ENCODE measurements at regions not wholly inside any gene's neighbourhood (a gene's known extent, or its start where the extent isn't known, plus 50 kb on each side); places are given as distances from the start of the nearest gene placed in this dataset.

DNA sequence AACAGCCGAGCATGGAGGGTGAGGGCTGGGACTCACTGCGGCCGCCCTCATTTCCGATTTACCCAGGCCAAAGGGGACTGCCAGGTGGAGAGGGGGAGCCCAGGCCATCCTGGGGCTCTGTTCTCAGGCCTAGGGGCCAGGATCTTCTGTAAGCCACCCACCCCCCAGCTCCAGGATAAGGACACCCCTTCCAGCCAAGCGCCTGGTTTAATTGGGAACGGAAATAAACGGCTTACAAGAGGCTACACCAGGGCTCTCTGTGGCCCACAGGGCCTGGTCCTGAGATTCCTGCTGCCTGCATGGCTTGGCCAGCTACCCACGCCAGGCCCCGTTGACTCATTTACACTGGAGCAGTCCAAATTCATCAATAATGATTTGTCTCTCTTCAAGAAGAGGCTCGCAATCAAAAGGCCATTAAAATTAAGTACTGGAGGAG lies 68.1 kb upstream of the TOP1 start:
- no peak overlapping the region for H3K4me3 ChIP-seq (ENCODE audit: low read length)
- no peaks in the 10 kb centered on the region for H4K20me1 ChIP-seq (ENCODE audit: low read length)
- H3K27ac ChIP-seq (ENCODE audit: low read length) = no peak overlapping the region
- no peak for DNase-seq
- H3K9me3 ChIP-seq (ENCODE audit: low read length) = no peaks in the 10 kb centered on the region
- no peaks in the 10 kb centered on the region for H3K36me3 ChIP-seq (ENCODE audit: low read depth, low read length)
- no TSS peak for BruUV-seq (replicated peaks)
- no peak overlapping the region for H3K4me2 ChIP-seq (ENCODE audit: low read length)
- no peak for ATAC-seq
- no peaks in the 10 kb centered on the region for H3K27me3 ChIP-seq (ENCODE audit: low read length)
- no peaks in the 10 kb centered on the region for H3F3A ChIP-seq (ENCODE audit: low read length, unreplicated experiment)
- no peaks in the 10 kb centered on the region for H3K9me2 ChIP-seq (replicated peaks; ENCODE audit: low read length)
- ChIA-PET POLR2A (ENCODE audit: unreplicated experiment) (no interaction called here), CTCF (no interaction called here)
- no peak overlapping the region for H2AFZ ChIP-seq (ENCODE audit: low read length)
- intact Hi-C loops (cut with micrococcal nuclease) = loop anchor here (10.0 kb wide), 1 partner anchor 256 kb away; no protein-coding TSS in a partner anchor
- H3K4me1 ChIP-seq (ENCODE audit: insufficient read depth, low read length) = peaks cover 17% of the 10 kb centered on the region
- H3K79me2 ChIP-seq (ENCODE audit: low read length) = no peaks in the 10 kb centered on the region
- TF ChIP-seq EZH2phosphoT487 (IDR thresholded peaks at IDR 0.05; ENCODE audit: borderline replicate concordance, low read length) (no peak), EZH2 (IDR thresholded peaks at IDR 0.05; ENCODE audit: low read length, unreplicated experiment) (no peak)
- TF ChIP-seq, protein P1, sequence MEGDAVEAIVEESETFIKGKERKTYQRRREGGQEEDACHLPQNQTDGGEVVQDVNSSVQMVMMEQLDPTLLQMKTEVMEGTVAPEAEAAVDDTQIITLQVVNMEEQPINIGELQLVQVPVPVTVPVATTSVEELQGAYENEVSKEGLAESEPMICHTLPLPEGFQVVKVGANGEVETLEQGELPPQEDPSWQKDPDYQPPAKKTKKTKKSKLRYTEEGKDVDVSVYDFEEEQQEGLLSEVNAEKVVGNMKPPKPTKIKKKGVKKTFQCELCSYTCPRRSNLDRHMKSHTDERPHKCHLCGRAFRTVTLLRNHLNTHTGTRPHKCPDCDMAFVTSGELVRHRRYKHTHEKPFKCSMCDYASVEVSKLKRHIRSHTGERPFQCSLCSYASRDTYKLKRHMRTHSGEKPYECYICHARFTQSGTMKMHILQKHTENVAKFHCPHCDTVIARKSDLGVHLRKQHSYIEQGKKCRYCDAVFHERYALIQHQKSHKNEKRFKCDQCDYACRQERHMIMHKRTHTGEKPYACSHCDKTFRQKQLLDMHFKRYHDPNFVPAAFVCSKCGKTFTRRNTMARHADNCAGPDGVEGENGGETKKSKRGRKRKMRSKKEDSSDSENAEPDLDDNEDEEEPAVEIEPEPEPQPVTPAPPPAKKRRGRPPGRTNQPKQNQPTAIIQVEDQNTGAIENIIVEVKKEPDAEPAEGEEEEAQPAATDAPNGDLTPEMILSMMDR (conservative IDR thresholded peaks at IDR 0.05; ENCODE audit: low read depth, low read length) = no peak
- no peak overlapping the region for H3K9ac ChIP-seq (ENCODE audit: low read length)

DNA sequence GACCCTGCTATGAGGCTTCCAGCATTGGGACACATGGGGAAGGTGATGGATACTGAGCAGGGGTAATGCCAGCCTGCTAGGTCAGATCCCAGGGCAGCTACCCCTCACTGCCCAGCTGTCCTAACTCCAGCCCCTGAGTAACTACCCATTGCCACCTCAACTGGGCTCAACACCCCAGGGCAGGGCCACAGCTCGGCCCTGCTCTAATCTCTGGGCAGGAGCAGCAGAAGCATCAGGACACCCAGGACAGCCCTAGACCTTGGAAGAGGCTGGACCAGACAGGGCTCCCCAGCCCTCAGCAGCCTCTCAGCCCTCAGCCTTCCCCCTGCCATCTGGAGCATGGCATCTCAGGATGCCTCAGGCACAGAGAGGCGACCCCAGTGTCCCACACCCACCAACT lies 67.4 kb upstream of the TOP1 start:
- no peaks in the 10 kb centered on the region for H3K36me3 ChIP-seq (ENCODE audit: low read depth, low read length)
- H3K9ac ChIP-seq (ENCODE audit: low read length) = no peak overlapping the region
- CTCF ChIA-PET = no interaction called here
- no peaks in the 10 kb centered on the region for H3K9me3 ChIP-seq (ENCODE audit: low read length)
- H3K4me1 ChIP-seq (ENCODE audit: insufficient read depth, low read length) = peaks cover 17% of the 10 kb centered on the region
- H3K9me2 ChIP-seq (replicated peaks; ENCODE audit: low read length) = no peaks in the 10 kb centered on the region
- POLR2A ChIA-PET (ENCODE audit: unreplicated experiment) = no interaction called here
- no peak overlapping the region for H3K4me2 ChIP-seq (ENCODE audit: low read length)
- ATAC-seq (no peak), DNase-seq (no peak)
- intact Hi-C loops (cut with micrococcal nuclease) = loop anchor here (10.0 kb wide), 1 partner anchor 256 kb away; no protein-coding TSS in a partner anchor
- H3K4me3 ChIP-seq (ENCODE audit: low read length) = no peak overlapping the region
- H3K79me2 ChIP-seq (ENCODE audit: low read length) = no peaks in the 10 kb centered on the region
- H3K27ac ChIP-seq (ENCODE audit: low read length) = no peak overlapping the region
- BruUV-seq (replicated peaks) = no TSS peak
- no peak overlapping the region for H2AFZ ChIP-seq (ENCODE audit: low read length)
- no peaks in the 10 kb centered on the region for H3K27me3 ChIP-seq (ENCODE audit: low read length)
- H4K20me1 ChIP-seq (ENCODE audit: low read length) = no peaks in the 10 kb centered on the region
- TF ChIP-seq, protein P1 (conservative IDR thresholded peaks at IDR 0.05; ENCODE audit: low read depth, low read length) = no peak
- TF ChIP-seq EZH2phosphoT487 (IDR thresholded peaks at IDR 0.05; ENCODE audit: borderline replicate concordance, low read length) (no peak), EZH2 (IDR thresholded peaks at IDR 0.05; ENCODE audit: low read length, unreplicated experiment) (no peak)
- H3F3A ChIP-seq (ENCODE audit: low read length, unreplicated experiment) = no peaks in the 10 kb centered on the region
